Panc1 (cell line): ENCODE measurements at regions not wholly inside any gene's neighbourhood (a gene's known extent, or its start where the extent isn't known, plus 50 kb on each side); places are given as distances from the start of the nearest gene placed in this dataset.
"Not testable (repeated sequence)": the region's sequence is repeated elsewhere in the genome, so short reads cannot be mapped to it uniquely, and the experiment has no call there.

Experiments
- ATAC-seq: fragments of 200-7000 bp; cut with Tn5 transposase; 2 replicates; pipeline ENCODE4 v1.9.1; 2020; ENCODE audit warnings: mild to moderate bottlenecking, moderate library complexity
- BruUV-seq: library from RNA; stranded (reverse); fragments of 400-500 nt; replicated peaks from 2 replicates; lab custom pipeline; 2021; lab: Mats Ljungman, UMichigan
- CTCF ChIA-PET: fragments of 300-600 bp; sonication (Branson Sonifier 250); formaldehyde crosslinking; loops from one replicate; lab custom pipeline; 2022; ENCODE audit warnings: antibody characterized with exemption; lab: Charles Lee
- POLR2A ChIA-PET: fragments of 300-600 bp; sonication (Branson Sonifier 250); formaldehyde crosslinking; loops from one replicate; lab custom pipeline; 2022; ENCODE audit warnings: antibody characterized with exemption; lab: Charles Lee
- DNase-seq: peaks from one replicate; pipeline ENCODE4 v3.0.0-alpha.2; 2010; ENCODE audit warnings: low read depth, low spot score
- H3K27ac ChIP-seq: 2 replicates; pipeline ENCODE4 v1.5.1; 2011; ENCODE audit warnings: mild to moderate bottlenecking, low read length, inconsistent platforms
- H3K27me3 ChIP-seq: fragments of 200-500 bp; sonication (Bioruptor generic); 2 replicates; pipeline ENCODE4 v1.6.0; 2014; ENCODE audit warnings: low read length, inconsistent platforms; ENCODE audit not compliant: control insufficient read depth, insufficient read depth
- H3K36me3 ChIP-seq: fragments of 200-500 bp; sonication (Bioruptor generic); 2 replicates; pipeline ENCODE4 v1.5.1; 2014; ENCODE audit warnings: inconsistent platforms, mild to moderate bottlenecking, low read length, moderate library complexity; ENCODE audit not compliant: control insufficient read depth, insufficient read depth
- H3K4me1 ChIP-seq: 2 replicates; pipeline ENCODE4 v1.5.1; 2011; ENCODE audit warnings: inconsistent platforms, mild to moderate bottlenecking, low read length, moderate library complexity; ENCODE audit not compliant: control insufficient read depth, insufficient read depth
- H3K4me3 ChIP-seq, 2 experiments: 2 replicates each; pipeline ENCODE4 v1.5.1; 2011 to 2012; ENCODE audit warnings: low read depth in 2 of 2, low read length in 2 of 2, mild to moderate bottlenecking in 2 of 2, inconsistent platforms in 1 of 2, moderate library complexity in 1 of 2
- H3K9me3 ChIP-seq: fragments of 200-500 bp; sonication (Bioruptor generic); 2 replicates; pipeline ENCODE4 v1.5.1; 2014; ENCODE audit warnings: low read depth, mild to moderate bottlenecking, inconsistent platforms, low read length, moderate library complexity; ENCODE audit not compliant: control insufficient read depth, insufficient read depth
- POLR2AphosphoS5 ChIP-seq: IDR thresholded peaks from 2 replicates; pipeline ENCODE4 v1.6.1; 2012; ENCODE audit warnings: mild to moderate bottlenecking, low read depth, low read length, moderate library complexity
- REST ChIP-seq, 2 experiments: IDR thresholded peaks; 2 replicates each; pipeline ENCODE4 v1.6.1; 2011 to 2012; ENCODE audit warnings: low read depth in 2 of 2, control low read depth in 1 of 2, low read length in 1 of 2, mild to moderate bottlenecking in 1 of 2, moderate library complexity in 1 of 2; ENCODE audit not compliant: insufficient read depth in 1 of 2
- SIN3A ChIP-seq: IDR thresholded peaks from 2 replicates; pipeline ENCODE4 v1.6.1; 2012; ENCODE audit warnings: low read depth, mild to moderate bottlenecking, low read length, moderate library complexity, borderline replicate concordance; ENCODE audit not compliant: insufficient read depth
- TCF7L2 ChIP-seq: IDR thresholded peaks from 2 replicates; pipeline ENCODE4 v1.6.1; 2011; ENCODE audit warnings: mild to moderate bottlenecking, low read depth, low read length, inconsistent platforms
- in situ Hi-C: cut with HindIII; loops from 2 replicates; pipeline ENCODE4 v1.10.0; 2016; ENCODE audit warnings: low sequenced_read_pairs, low pct_unique_long_range_greater_than_20kb
- intact Hi-C: fragments of 100-400 bp; cut with micrococcal nuclease; formaldehyde crosslinking; loops from one replicate; pipeline ENCODE4 v1.10.0; 2022; ENCODE audit not compliant: unreplicated experiment
- TF ChIP-seq, protein P1 (sequence below): fragments of 450-650 bp; IDR thresholded peaks from 2 replicates; pipeline ENCODE4 v1.5.1; 2017; ENCODE audit warnings: mild to moderate bottlenecking

DNA sequence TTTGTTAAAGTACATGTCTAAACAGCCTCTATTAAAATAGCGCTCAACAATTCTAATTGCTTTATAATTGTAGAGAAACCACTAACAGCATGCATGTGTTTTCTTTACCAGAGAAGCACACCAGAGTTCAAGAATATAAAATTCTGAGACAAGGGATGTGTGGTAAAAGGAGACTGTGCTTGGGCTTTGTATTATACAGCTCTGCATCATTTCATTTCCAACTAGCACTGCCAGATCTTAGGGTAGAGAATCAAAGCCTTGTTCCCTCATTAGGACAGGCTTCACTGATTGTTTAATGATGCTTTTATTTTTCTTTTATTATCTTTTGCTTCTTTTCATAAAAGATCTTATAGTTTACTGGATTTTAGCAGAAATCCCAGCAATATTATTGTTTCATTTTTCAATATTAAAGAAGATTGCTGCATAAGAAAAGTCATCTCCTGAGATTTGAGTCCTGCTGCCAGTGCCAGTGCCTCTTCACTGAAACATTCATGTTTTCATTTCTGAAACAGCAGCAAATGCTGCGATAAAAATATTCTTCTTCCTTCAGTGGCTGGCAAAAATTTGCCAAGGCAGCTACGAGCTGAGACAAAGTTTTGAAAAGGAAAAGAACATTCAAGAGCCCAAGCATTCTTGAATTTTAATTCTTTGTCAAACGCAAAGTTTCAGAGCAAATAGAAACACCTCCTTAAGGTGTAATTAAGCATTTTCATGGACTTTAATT, 491.0 kb upstream of the PIK3R1 start:
- POLR2A ChIA-PET: no interaction called here
- CTCF ChIA-PET: no interaction called here
- ATAC-seq (no peak), DNase-seq (no peak)
- in situ Hi-C loops (no loop called here), intact Hi-C loops (no loop called here)
- Histone ChIP-seq H3K4me3 (no peak overlapping the region), H3K27me3 (no peaks in the 10 kb centered on the region), H3K36me3 (no peaks in the 10 kb centered on the region), H3K4me1 (no peaks in the 10 kb centered on the region), H3K27ac (no peak overlapping the region), H3K9me3 (no peaks in the 10 kb centered on the region)
- BruUV-seq: no TSS peak
- no peak for TF ChIP-seq REST (IDR thresholded peaks at IDR 0.05; ENCODE audit: insufficient read depth in 1 of 2, low read depth in 2 of 2, low read length in 1 of 2)

DNA sequence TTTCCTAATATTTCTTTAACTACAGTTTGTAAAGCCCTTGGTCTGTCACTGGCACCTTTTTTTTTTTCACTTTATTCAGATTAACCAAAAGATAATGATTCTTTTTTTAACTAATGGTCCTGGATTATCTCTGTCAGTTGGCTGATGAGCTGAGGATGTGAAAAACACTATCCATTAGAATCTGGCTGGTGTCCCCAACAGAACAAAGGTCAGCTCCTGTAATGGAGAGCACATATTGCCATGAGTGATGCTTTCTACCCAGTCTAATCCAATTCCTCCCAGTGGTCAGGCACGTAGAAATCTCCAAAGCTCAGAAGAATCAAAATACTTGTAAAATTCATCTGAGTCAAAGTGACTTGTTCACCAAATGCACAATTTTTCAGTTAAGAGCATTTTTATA, 491.7 kb upstream of the PIK3R1 start:
- in situ Hi-C loops: no loop called here
- no peaks in the 10 kb centered on the region for H3K9me3 ChIP-seq
- no peak for TF ChIP-seq TCF7L2
- TF ChIP-seq POLR2AphosphoS5: no peak
- TF ChIP-seq, protein P1, sequence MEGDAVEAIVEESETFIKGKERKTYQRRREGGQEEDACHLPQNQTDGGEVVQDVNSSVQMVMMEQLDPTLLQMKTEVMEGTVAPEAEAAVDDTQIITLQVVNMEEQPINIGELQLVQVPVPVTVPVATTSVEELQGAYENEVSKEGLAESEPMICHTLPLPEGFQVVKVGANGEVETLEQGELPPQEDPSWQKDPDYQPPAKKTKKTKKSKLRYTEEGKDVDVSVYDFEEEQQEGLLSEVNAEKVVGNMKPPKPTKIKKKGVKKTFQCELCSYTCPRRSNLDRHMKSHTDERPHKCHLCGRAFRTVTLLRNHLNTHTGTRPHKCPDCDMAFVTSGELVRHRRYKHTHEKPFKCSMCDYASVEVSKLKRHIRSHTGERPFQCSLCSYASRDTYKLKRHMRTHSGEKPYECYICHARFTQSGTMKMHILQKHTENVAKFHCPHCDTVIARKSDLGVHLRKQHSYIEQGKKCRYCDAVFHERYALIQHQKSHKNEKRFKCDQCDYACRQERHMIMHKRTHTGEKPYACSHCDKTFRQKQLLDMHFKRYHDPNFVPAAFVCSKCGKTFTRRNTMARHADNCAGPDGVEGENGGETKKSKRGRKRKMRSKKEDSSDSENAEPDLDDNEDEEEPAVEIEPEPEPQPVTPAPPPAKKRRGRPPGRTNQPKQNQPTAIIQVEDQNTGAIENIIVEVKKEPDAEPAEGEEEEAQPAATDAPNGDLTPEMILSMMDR: no peak
- TF ChIP-seq REST (IDR thresholded peaks at IDR 0.05; ENCODE audit: insufficient read depth in 1 of 2, low read depth in 2 of 2, low read length in 1 of 2): no peak
- no peak for TF ChIP-seq SIN3A
- no peak overlapping the region for H3K4me3 ChIP-seq
- ATAC-seq (no peak), DNase-seq (no peak)
- no peak overlapping the region for H3K27ac ChIP-seq
- no TSS peak for BruUV-seq
- no peaks in the 10 kb centered on the region for H3K27me3 ChIP-seq
- intact Hi-C loops: no loop called here
- ChIA-PET CTCF (no interaction called here), POLR2A (no interaction called here)
- H3K4me1 ChIP-seq: no peaks in the 10 kb centered on the region
- no peaks in the 10 kb centered on the region for H3K36me3 ChIP-seq

DNA sequence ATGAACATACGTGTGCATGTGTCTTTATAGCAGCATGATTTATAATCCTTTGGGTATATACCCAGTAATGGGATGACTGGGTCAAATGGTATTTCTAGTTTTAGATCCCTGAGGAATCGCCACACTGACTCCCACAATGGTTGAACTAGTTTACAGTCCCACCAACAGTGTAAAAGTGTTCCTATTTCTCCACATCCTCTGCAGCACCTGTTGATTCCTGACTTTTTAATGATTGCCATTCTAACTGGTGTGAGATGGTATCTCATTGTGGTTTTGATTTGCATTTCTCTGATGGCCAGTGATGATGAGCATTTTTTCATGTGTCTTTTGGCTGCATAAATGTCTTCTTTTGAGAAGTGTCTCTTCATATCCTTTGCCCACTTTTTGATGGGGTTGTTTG, 493.0 kb upstream of the PIK3R1 start:
- intact Hi-C loops, DNase-seq, CTCF ChIA-PET, H3K36me3 ChIP-seq, ATAC-seq, in situ Hi-C loops, H3K4me1 ChIP-seq, BruUV-seq, POLR2A ChIA-PET, H3K9me3 ChIP-seq, H3K27ac ChIP-seq, H3K4me3 ChIP-seq, H3K27me3 ChIP-seq: not testable (repeated sequence)
